Panc1 (cell line): ENCODE measurements at regions not wholly inside any gene's neighbourhood (a gene's known extent, or its start where the extent isn't known, plus 50 kb on each side); places are given as distances from the start of the nearest gene placed in this dataset.

Experiments used
- ATAC-seq: fragments of 200-7000 bp; cut with Tn5 transposase; 2 replicates; pipeline ENCODE4 v1.9.1; 2020; ENCODE audit warnings: mild to moderate bottlenecking, moderate library complexity
- BruUV-seq: library from RNA; stranded (reverse); fragments of 400-500 nt; replicated peaks from 2 replicates; lab custom pipeline; 2021; lab: Mats Ljungman, UMichigan
- CTCF ChIA-PET: fragments of 300-600 bp; sonication (Branson Sonifier 250); formaldehyde crosslinking; loops from one replicate; lab custom pipeline; 2022; ENCODE audit warnings: antibody characterized with exemption; lab: Charles Lee
- POLR2A ChIA-PET: fragments of 300-600 bp; sonication (Branson Sonifier 250); formaldehyde crosslinking; loops from one replicate; lab custom pipeline; 2022; ENCODE audit warnings: antibody characterized with exemption; lab: Charles Lee
- DNase-seq: peaks from one replicate; pipeline ENCODE4 v3.0.0-alpha.2; 2010; ENCODE audit warnings: low read depth, low spot score
- H3K27ac ChIP-seq: 2 replicates; pipeline ENCODE4 v1.5.1; 2011; ENCODE audit warnings: mild to moderate bottlenecking, low read length, inconsistent platforms
- H3K27me3 ChIP-seq: fragments of 200-500 bp; sonication (Bioruptor generic); 2 replicates; pipeline ENCODE4 v1.6.0; 2014; ENCODE audit warnings: low read length, inconsistent platforms; ENCODE audit not compliant: control insufficient read depth, insufficient read depth
- H3K36me3 ChIP-seq: fragments of 200-500 bp; sonication (Bioruptor generic); 2 replicates; pipeline ENCODE4 v1.5.1; 2014; ENCODE audit warnings: inconsistent platforms, mild to moderate bottlenecking, low read length, moderate library complexity; ENCODE audit not compliant: control insufficient read depth, insufficient read depth
- H3K4me1 ChIP-seq: 2 replicates; pipeline ENCODE4 v1.5.1; 2011; ENCODE audit warnings: inconsistent platforms, mild to moderate bottlenecking, low read length, moderate library complexity; ENCODE audit not compliant: control insufficient read depth, insufficient read depth
- H3K4me3 ChIP-seq, 2 experiments: 2 replicates each; pipeline ENCODE4 v1.5.1; 2011 to 2012; ENCODE audit warnings: low read depth in 2 of 2, low read length in 2 of 2, mild to moderate bottlenecking in 2 of 2, inconsistent platforms in 1 of 2, moderate library complexity in 1 of 2
- H3K9me3 ChIP-seq: fragments of 200-500 bp; sonication (Bioruptor generic); 2 replicates; pipeline ENCODE4 v1.5.1; 2014; ENCODE audit warnings: low read depth, mild to moderate bottlenecking, inconsistent platforms, low read length, moderate library complexity; ENCODE audit not compliant: control insufficient read depth, insufficient read depth
- POLR2AphosphoS5 ChIP-seq: IDR thresholded peaks from 2 replicates; pipeline ENCODE4 v1.6.1; 2012; ENCODE audit warnings: mild to moderate bottlenecking, low read depth, low read length, moderate library complexity
- SIN3A ChIP-seq: IDR thresholded peaks from 2 replicates; pipeline ENCODE4 v1.6.1; 2012; ENCODE audit warnings: low read depth, mild to moderate bottlenecking, low read length, moderate library complexity, borderline replicate concordance; ENCODE audit not compliant: insufficient read depth
- TCF7L2 ChIP-seq: IDR thresholded peaks from 2 replicates; pipeline ENCODE4 v1.6.1; 2011; ENCODE audit warnings: mild to moderate bottlenecking, low read depth, low read length, inconsistent platforms
- in situ Hi-C: cut with HindIII; loops from 2 replicates; pipeline ENCODE4 v1.10.0; 2016; ENCODE audit warnings: low sequenced_read_pairs, low pct_unique_long_range_greater_than_20kb
- intact Hi-C: fragments of 100-400 bp; cut with micrococcal nuclease; formaldehyde crosslinking; loops from one replicate; pipeline ENCODE4 v1.10.0; 2022; ENCODE audit not compliant: unreplicated experiment
- TF ChIP-seq, protein P1 (sequence below): fragments of 450-650 bp; IDR thresholded peaks from 2 replicates; pipeline ENCODE4 v1.5.1; 2017; ENCODE audit warnings: mild to moderate bottlenecking
- TF ChIP-seq, protein P2 (sequence below), 2 experiments: IDR thresholded peaks; 2 replicates each; pipeline ENCODE4 v1.6.1; 2011 to 2012; ENCODE audit warnings: low read depth in 2 of 2, control low read depth in 1 of 2, low read length in 1 of 2, mild to moderate bottlenecking in 1 of 2, moderate library complexity in 1 of 2; ENCODE audit not compliant: insufficient read depth in 1 of 2

DNA sequence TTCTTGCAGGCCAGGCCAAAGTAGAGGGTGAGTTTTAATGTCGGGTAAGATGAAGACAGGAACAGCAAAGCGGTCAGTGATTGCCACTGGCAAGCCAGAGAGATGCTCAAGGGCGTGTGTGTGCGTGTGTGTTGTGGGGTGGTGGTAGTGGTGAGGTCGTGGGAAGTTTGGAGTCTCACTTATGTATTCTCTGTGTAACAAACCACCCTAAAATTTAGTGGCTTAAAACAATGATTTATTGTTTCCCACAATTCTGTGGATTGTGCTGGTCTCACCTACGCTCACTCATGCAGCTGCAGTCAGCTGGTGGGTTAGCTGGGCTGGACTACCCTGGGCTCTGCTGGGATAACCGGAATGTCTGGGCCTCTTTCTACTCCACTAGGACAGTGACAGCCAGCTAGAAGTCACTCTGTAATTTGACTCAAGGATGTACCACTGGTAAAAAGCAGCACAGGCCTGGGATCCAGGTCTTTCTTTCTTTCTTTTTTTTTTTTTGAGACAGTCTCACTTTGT is 50.9 kb upstream of the BHLHE40 start:
- ATAC-seq (peak; percentile 48), DNase-seq (no peak)
- CTCF ChIA-PET: interaction anchor here (0.6 kb wide), 1 partner anchor 36 kb away, joined by 3 read pairs; no protein-coding TSS in a partner anchor
- Histone ChIP-seq H3K4me3 (no peak overlapping the region), H3K27me3 (no peaks in the 10 kb centered on the region), H3K4me1 (no peaks in the 10 kb centered on the region), H3K36me3 (no peaks in the 10 kb centered on the region), H3K27ac (no peak overlapping the region), H3K9me3 (no peaks in the 10 kb centered on the region)
- POLR2A ChIA-PET: no interaction called here
- in situ Hi-C loops (no loop called here), intact Hi-C loops (no loop called here)
- BruUV-seq: no TSS peak
- no peak for TF ChIP-seq SIN3A
- no peak for TF ChIP-seq POLR2AphosphoS5
- TF ChIP-seq, protein P1, sequence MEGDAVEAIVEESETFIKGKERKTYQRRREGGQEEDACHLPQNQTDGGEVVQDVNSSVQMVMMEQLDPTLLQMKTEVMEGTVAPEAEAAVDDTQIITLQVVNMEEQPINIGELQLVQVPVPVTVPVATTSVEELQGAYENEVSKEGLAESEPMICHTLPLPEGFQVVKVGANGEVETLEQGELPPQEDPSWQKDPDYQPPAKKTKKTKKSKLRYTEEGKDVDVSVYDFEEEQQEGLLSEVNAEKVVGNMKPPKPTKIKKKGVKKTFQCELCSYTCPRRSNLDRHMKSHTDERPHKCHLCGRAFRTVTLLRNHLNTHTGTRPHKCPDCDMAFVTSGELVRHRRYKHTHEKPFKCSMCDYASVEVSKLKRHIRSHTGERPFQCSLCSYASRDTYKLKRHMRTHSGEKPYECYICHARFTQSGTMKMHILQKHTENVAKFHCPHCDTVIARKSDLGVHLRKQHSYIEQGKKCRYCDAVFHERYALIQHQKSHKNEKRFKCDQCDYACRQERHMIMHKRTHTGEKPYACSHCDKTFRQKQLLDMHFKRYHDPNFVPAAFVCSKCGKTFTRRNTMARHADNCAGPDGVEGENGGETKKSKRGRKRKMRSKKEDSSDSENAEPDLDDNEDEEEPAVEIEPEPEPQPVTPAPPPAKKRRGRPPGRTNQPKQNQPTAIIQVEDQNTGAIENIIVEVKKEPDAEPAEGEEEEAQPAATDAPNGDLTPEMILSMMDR: no peak
- TF ChIP-seq TCF7L2: no peak
- TF ChIP-seq, protein P2, sequence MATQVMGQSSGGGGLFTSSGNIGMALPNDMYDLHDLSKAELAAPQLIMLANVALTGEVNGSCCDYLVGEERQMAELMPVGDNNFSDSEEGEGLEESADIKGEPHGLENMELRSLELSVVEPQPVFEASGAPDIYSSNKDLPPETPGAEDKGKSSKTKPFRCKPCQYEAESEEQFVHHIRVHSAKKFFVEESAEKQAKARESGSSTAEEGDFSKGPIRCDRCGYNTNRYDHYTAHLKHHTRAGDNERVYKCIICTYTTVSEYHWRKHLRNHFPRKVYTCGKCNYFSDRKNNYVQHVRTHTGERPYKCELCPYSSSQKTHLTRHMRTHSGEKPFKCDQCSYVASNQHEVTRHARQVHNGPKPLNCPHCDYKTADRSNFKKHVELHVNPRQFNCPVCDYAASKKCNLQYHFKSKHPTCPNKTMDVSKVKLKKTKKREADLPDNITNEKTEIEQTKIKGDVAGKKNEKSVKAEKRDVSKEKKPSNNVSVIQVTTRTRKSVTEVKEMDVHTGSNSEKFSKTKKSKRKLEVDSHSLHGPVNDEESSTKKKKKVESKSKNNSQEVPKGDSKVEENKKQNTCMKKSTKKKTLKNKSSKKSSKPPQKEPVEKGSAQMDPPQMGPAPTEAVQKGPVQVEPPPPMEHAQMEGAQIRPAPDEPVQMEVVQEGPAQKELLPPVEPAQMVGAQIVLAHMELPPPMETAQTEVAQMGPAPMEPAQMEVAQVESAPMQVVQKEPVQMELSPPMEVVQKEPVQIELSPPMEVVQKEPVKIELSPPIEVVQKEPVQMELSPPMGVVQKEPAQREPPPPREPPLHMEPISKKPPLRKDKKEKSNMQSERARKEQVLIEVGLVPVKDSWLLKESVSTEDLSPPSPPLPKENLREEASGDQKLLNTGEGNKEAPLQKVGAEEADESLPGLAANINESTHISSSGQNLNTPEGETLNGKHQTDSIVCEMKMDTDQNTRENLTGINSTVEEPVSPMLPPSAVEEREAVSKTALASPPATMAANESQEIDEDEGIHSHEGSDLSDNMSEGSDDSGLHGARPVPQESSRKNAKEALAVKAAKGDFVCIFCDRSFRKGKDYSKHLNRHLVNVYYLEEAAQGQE (IDR thresholded peaks at IDR 0.05; ENCODE audit: insufficient read depth in 1 of 2, low read depth in 2 of 2, low read length in 1 of 2): no peak
